A673 (cell line): ENCODE measurements at regions not wholly inside any gene's neighbourhood (a gene's known extent, or its start where the extent isn't known, plus 50 kb on each side); places are given as distances from the start of the nearest gene placed in this dataset.

Experiments used
- CTCF ChIP-seq: fragments of 300-800, 200-600 bp; sonication (generic); conservative IDR thresholded peaks from 2 replicates; pipeline ENCODE4 v1.5.1; 2017; ENCODE audit warnings: low read depth, mild to moderate bottlenecking, antibody characterized with exemption, low read length, moderate library complexity, mixed read lengths
- EZH2 ChIP-seq: fragments of 200-600 bp; sonication (generic); IDR thresholded peaks from 2 replicates; pipeline ENCODE4 v1.6.1; 2017; ENCODE audit warnings: borderline replicate concordance, low read depth, mild to moderate bottlenecking, mixed read lengths, antibody characterized with exemption, low read length; ENCODE audit not compliant: poor library complexity, severe bottlenecking

- no peak for TF ChIP-seq CTCF
- no peak for TF ChIP-seq EZH2
Observed at GRCh38 chr16:66261826-66262225, 104.7 kb upstream of the CDH5 start.
